SK-N-SH (cell line): ENCODE measurements at regions not wholly inside any gene's neighbourhood (a gene's known extent, or its start where the extent isn't known, plus 50 kb on each side); places are given as distances from the start of the nearest gene placed in this dataset.

Experiments
- CTCF ChIA-PET: fragments of 300-600, 350-600 bp; formaldehyde crosslinking; extraction: SDS; loops from one replicate; lab custom pipeline; 2021; lab: Yijun Ruan, JAX
- POLR2A ChIA-PET: fragments of 350-600 bp; sonication (Branson Sonifier 250); formaldehyde crosslinking; extraction: SDS; loops from one replicate; lab custom pipeline; 2020; ENCODE audit warnings: antibody characterized with exemption, inconsistent platforms; lab: Yijun Ruan, JAX
- DNase-seq: peaks from one replicate; pipeline ENCODE4 v3.0.0; 2012
- H2AFZ ChIP-seq: fragments of 200-600 bp; sonication (generic); 2 replicates; pipeline ENCODE4 v1.8.1; 2016; ENCODE audit warnings: antibody characterized with exemption, mild to moderate bottlenecking, low read depth
- H3F3A ChIP-seq: fragments of 200-600 bp; sonication (generic); replicated peaks from 2 replicates; pipeline ENCODE3; 2016; ENCODE audit warnings: antibody characterized with exemption, mild to moderate bottlenecking; ENCODE audit not compliant: insufficient read depth
- H3K27ac ChIP-seq, 2 experiments: fragments of 200-500 bp in 1 of 2; fragments of 200-600 bp in 1 of 2; sonication (Bioruptor generic) in 1 of 2; sonication (generic), shearing (Covaris generic) in 1 of 2; 2 replicates each; pipeline versions ENCODE4 v1.5.1 to v1.6.1; 2014 to 2016; ENCODE audit warnings: low read depth in 2 of 2, inconsistent platforms in 1 of 2, low read length in 1 of 2, mild to moderate bottlenecking in 1 of 2, mixed read lengths in 1 of 2
- H3K27me3 ChIP-seq: fragments of 200-600 bp; sonication (generic), shearing (Covaris generic); 2 replicates; pipeline ENCODE4 v1.6.1; 2016; ENCODE audit warnings: mixed run types; ENCODE audit not compliant: insufficient read depth
- H3K36me3 ChIP-seq, 2 experiments: fragments of 200-500 bp in 1 of 2; fragments of 200-600 bp in 1 of 2; sonication (Bioruptor generic) in 1 of 2; sonication (generic) in 1 of 2; replicated peaks in 1 of 2; 2 replicates each; pipeline versions ENCODE3 to v1.5.1; 2014 to 2016; ENCODE audit warnings: low read length in 1 of 2, mild to moderate bottlenecking in 1 of 2; ENCODE audit not compliant: insufficient read depth in 2 of 2, control insufficient read depth in 1 of 2
- H3K4me1 ChIP-seq, 2 experiments: fragments of 200-500 bp in 1 of 2; fragments of 200-600 bp in 1 of 2; sonication (Bioruptor generic) in 1 of 2; sonication (generic), shearing (Covaris generic) in 1 of 2; 2 replicates each; pipeline versions ENCODE4 v1.5.1 to v1.6.1; 2014 to 2016; ENCODE audit warnings: low read depth in 1 of 2, low read length in 1 of 2, mixed run types in 1 of 2; ENCODE audit not compliant: insufficient read depth in 2 of 2, control insufficient read depth in 1 of 2
- H3K4me2 ChIP-seq: fragments of 200-600 bp; sonication (generic), shearing (Covaris generic); 2 replicates; pipeline ENCODE4 v1.6.1; 2017; ENCODE audit warnings: mixed run types
- H3K4me3 ChIP-seq, 2 experiments: fragments of 200-500 bp in 1 of 2; fragments of 200-600 bp in 1 of 2; sonication (Bioruptor generic) in 1 of 2; sonication (generic), shearing (Covaris generic) in 1 of 2; 2 replicates each; pipeline versions ENCODE4 v1.5.1 to v1.8.1; 2014 to 2016; ENCODE audit warnings: low read depth in 2 of 2, inconsistent platforms in 1 of 2, low read length in 1 of 2, mild to moderate bottlenecking in 1 of 2, mixed read lengths in 1 of 2, moderate library complexity in 1 of 2
- H3K79me2 ChIP-seq: fragments of 200-600 bp; sonication (generic); 2 replicates; pipeline ENCODE4 v1.8.1; 2017; ENCODE audit warnings: mild to moderate bottlenecking; ENCODE audit not compliant: insufficient read depth
- H3K9ac ChIP-seq: fragments of 200-600 bp; sonication (generic); 2 replicates; pipeline ENCODE4 v1.6.1; 2017; ENCODE audit warnings: mixed run types
- H3K9me2 ChIP-seq: fragments of 200-600 bp; sonication (generic); 2 replicates; pipeline ENCODE4 v1.6.1; 2017; ENCODE audit warnings: mixed run types
- H3K9me3 ChIP-seq: fragments of 200-600 bp; sonication (generic); 2 replicates; pipeline ENCODE4 v1.6.1; 2017; ENCODE audit warnings: mixed run types, mild to moderate bottlenecking, moderate library complexity
- H4K20me1 ChIP-seq: fragments of 200-600 bp; sonication (generic); 2 replicates; pipeline ENCODE4 v1.6.1; 2017; ENCODE audit warnings: mild to moderate bottlenecking, mixed run types; ENCODE audit not compliant: insufficient read depth
- EP300 ChIP-seq, 2 experiments: IDR thresholded peaks; 2 replicates each; pipeline versions ENCODE4 v1.4.0 to v1.6.1; 2012; ENCODE audit warnings: borderline replicate concordance in 1 of 2, low read depth in 1 of 2, low read length in 1 of 2
- FOSL2 ChIP-seq: IDR thresholded peaks from 2 replicates; pipeline ENCODE4 v1.4.0; 2012; ENCODE audit warnings: low read depth, mild to moderate bottlenecking, moderate library complexity, borderline replicate concordance
- FOXJ3 ChIP-seq: sonication (generic); formaldehyde crosslinking; IDR thresholded peaks from 2 replicates; pipeline ENCODE4 v1.5.1; 2020; ENCODE audit warnings: mild to moderate bottlenecking, missing genetic modification reagents
- GABPA ChIP-seq: IDR thresholded peaks from 2 replicates; pipeline ENCODE4 v1.4.0; 2012; ENCODE audit warnings: low read depth, mild to moderate bottlenecking
- MEF2A ChIP-seq: IDR thresholded peaks from 2 replicates; pipeline ENCODE4 v1.4.0; 2012; ENCODE audit warnings: low read depth, borderline replicate concordance
- MXI1 ChIP-seq: IDR thresholded peaks from 2 replicates; pipeline ENCODE4 v1.6.1; 2012; ENCODE audit warnings: mild to moderate bottlenecking, low read depth, low read length, improper control_type of control experiment
- POLR2AphosphoS5 ChIP-seq: IDR thresholded peaks from 2 replicates; pipeline ENCODE4 v1.6.1; 2012; ENCODE audit warnings: low read depth, low read length
- RAD21 ChIP-seq: IDR thresholded peaks from 2 replicates; pipeline ENCODE4 v1.6.1; 2012; ENCODE audit warnings: mild to moderate bottlenecking, low read length
- RCOR1 ChIP-seq: fragments of 150-350 bp; IDR thresholded peaks from 2 replicates; pipeline ENCODE4 v1.6.1; 2017; ENCODE audit warnings: antibody characterized with exemption, low read length
- REST ChIP-seq: IDR thresholded peaks from 2 replicates; pipeline ENCODE4 v1.6.1; 2012; ENCODE audit warnings: mild to moderate bottlenecking, low read depth, low read length, moderate library complexity
- TAF1 ChIP-seq: IDR thresholded peaks from 2 replicates; pipeline ENCODE4 v1.6.1; 2012; ENCODE audit warnings: low read depth, mild to moderate bottlenecking, low read length, moderate library complexity, borderline replicate concordance
- USF1 ChIP-seq: IDR thresholded peaks from 2 replicates; pipeline ENCODE4 v1.4.0; 2012; ENCODE audit warnings: low read depth, borderline replicate concordance
- ZBTB33 ChIP-seq: IDR thresholded peaks from 2 replicates; pipeline ENCODE4 v1.4.0; 2012; ENCODE audit warnings: low read depth, borderline replicate concordance
- WGBS: methylation state at CpG from one replicate; pipeline ENCODE4 v1.1.6; 2017; ENCODE audit warnings: low lambda C conversion rate; 5-methylcytosine and 5-hydroxymethylcytosine counted together
- TF ChIP-seq, protein P1 (sequence below): IDR thresholded peaks from 2 replicates; pipeline ENCODE4; 2012
- TF ChIP-seq, protein P2 (sequence below): fragments of 150-350 bp; IDR thresholded peaks from 2 replicates; pipeline ENCODE4 v1.6.1; 2017; ENCODE audit warnings: antibody characterized with exemption, low read length, low read depth, borderline replicate concordance

DNA sequence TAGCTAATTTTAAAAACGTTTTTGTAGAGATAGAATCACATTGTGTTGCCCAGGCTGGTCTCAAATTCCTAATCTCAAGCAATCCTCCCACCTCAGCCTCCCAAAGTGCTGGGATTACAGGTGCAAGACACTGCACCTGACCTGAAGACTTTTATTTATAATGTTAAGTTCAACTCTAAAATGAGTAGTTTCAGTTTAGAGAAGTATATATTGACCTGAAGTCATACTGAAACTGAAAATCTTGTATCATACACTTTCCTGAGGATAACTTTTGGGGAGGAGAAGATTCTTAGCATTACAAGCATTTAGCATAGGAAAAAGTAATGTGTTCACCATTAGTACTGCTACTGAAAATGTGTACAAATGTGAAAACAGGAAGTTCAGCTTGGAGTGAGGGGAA, 249.3 kb downstream of the CASP12 start:
- no peak overlapping the region for H3K27ac ChIP-seq
- WGBS, result 0% methylated on average over 1 of the region's 1 CpG

DNA sequence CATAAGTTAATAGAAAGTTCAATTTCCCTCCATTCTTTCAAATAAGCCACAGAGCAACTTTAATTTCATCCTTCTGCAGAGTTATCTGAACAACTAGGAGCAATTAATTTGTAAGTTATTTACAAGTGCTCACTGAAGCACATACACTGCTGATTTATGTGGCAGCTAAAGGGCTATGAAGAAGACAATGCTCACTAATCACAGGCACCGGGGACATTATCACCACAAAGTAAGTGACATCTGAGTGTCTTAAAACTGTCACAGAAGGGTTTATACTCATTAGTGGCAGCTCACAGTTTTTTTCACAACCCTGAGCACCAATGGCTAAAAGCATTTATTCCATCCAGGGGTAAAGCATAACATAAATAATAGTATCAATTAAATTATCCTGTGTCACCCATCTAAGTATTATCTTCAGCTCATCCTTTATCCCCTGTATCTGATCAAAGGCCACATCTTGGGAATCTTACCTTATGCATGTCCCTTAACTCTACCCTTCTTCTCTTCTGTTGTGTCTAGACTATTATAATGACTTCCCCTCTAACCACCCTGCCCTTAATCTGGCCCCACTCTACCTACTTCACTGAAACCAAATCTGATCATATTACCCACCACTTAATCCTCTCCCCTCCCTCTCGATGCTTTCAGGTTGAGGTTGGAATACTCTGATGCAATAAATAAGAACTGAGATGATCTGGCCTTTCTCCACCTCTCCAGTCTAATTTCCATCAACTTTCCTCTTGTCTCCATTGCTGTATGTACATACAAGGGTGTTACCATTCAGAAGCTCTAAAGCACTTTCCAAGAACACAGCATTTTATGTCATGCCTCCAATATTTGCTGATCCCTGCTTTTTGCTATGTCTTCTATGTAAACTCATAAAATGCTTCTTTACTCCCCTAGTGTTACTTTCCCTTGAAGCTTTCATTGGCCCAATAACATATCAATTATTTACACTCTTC, 252.7 kb downstream of the CASP12 start:
- CTCF ChIA-PET, result no interaction called here

More for the DNA sequence above, 249.3 kb downstream of the CASP12 start:
- Histone ChIP-seq H3K4me3 (no peak overlapping the region), H3K27me3 (no peaks in the 10 kb centered on the region), H3K36me3 (no peaks in the 10 kb centered on the region), H3K79me2 (no peaks in the 10 kb centered on the region), H3K4me1 (peaks cover 0 to 4% of the 10 kb centered on the region in 2 experiments; a peak in 1 of 4 replicates), H4K20me1 (no peaks in the 10 kb centered on the region), H3K9me2 (no peaks in the 10 kb centered on the region), H3K9me3 (no peaks in the 10 kb centered on the region), H3K9ac (no peak overlapping the region), H3F3A (no peaks in the 10 kb centered on the region), H3K4me2 (no peak overlapping the region), H2AFZ (no peak overlapping the region)
- TF ChIP-seq POLR2AphosphoS5 (no peak), RAD21 (no peak), RCOR1 (no peak), ZBTB33 (no peak), USF1 (no peak), EP300 (IDR thresholded peaks at IDR 0.05; ENCODE audit: borderline replicate concordance in 1 of 2, low read depth in 1 of 2, low read length in 1 of 2) (no peak), MXI1 (no peak), FOSL2 (no peak)
- TF ChIP-seq, protein P1, sequence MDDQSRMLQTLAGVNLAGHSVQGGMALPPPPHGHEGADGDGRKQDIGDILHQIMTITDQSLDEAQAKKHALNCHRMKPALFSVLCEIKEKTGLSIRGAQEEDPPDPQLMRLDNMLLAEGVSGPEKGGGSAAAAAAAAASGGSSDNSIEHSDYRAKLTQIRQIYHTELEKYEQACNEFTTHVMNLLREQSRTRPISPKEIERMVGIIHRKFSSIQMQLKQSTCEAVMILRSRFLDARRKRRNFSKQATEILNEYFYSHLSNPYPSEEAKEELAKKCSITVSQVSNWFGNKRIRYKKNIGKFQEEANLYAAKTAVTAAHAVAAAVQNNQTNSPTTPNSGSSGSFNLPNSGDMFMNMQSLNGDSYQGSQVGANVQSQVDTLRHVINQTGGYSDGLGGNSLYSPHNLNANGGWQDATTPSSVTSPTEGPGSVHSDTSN, result no peak
- ChIA-PET CTCF (no interaction called here), POLR2A (no interaction called here)
- no peak for DNase-seq

More for the DNA sequence above, 252.7 kb downstream of the CASP12 start:
- H3F3A ChIP-seq, result no peaks in the 10 kb centered on the region
- no peaks in the 10 kb centered on the region for H3K9me3 ChIP-seq
- no peaks in the 10 kb centered on the region for H3K36me3 ChIP-seq
- 54% methylated on average over 2 of the region's 2 CpGs for WGBS
- H3K27ac ChIP-seq, result no peak overlapping the region
- TF ChIP-seq REST (no peak), TAF1 (no peak), MEF2A (no peak), FOXJ3 (CRISPR knock-in tag) (no peak), FOSL2 (no peak), GABPA (no peak)
- TF ChIP-seq, protein P2, sequence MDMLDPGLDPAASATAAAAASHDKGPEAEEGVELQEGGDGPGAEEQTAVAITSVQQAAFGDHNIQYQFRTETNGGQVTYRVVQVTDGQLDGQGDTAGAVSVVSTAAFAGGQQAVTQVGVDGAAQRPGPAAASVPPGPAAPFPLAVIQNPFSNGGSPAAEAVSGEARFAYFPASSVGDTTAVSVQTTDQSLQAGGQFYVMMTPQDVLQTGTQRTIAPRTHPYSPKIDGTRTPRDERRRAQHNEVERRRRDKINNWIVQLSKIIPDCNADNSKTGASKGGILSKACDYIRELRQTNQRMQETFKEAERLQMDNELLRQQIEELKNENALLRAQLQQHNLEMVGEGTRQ, result no peak
- no peaks in the 10 kb centered on the region for H3K79me2 ChIP-seq
- no peaks in the 10 kb centered on the region for H4K20me1 ChIP-seq
- no peak for DNase-seq
- POLR2A ChIA-PET, result no interaction called here
- H3K4me3 ChIP-seq, result no peak overlapping the region
- no peak overlapping the region for H3K9ac ChIP-seq
- H3K27me3 ChIP-seq, result no peaks in the 10 kb centered on the region
- no peak overlapping the region for H3K4me2 ChIP-seq
- H3K9me2 ChIP-seq, result no peaks in the 10 kb centered on the region
- no peak overlapping the region for H2AFZ ChIP-seq
- no peaks in the 10 kb centered on the region for H3K4me1 ChIP-seq
